GM19452 (cell line): ENCODE measurements at regions not wholly inside any gene's neighbourhood (a gene's known extent, or its start where the extent isn't known, plus 50 kb on each side); places are given as distances from the start of the nearest gene placed in this dataset.
"Not testable (repeated sequence)": the region's sequence is repeated elsewhere in the genome, so short reads cannot be mapped to it uniquely, and the experiment has no call there.

Experiments
- ATAC-seq: cut with Tn5 transposase; IDR thresholded peaks from one replicate; pipeline ENCODE4 v1.9.1; 2021; ENCODE audit not compliant: unreplicated experiment

GRCh38 chr1:119251751-119252150, 111.3 kb upstream of the WARS2 start:
- no peak for ATAC-seq

DNA sequence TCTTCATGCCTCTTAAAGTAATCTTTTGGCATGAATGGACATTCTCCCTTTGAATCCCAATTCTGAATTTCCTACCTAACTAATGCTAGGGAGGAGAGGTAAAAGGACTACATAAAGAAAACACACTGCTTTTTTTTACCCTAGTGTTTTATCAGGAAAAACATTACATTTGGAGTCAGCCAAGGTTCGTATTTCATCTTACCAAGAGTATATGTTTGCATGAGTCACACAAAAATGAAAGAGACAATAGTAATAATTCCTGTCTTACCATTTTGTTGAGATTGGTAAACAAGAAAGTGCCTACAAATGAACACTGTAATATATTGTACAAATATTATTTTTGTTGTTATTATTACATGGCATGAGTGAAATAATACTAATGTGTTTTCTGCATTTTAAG, 112.9 kb upstream of the WARS2 start:
- ATAC-seq, result no peak

GRCh38 chr1:119254067-119254720, 113.7 kb upstream of the WARS2 start:
- ATAC-seq, result no peak

GRCh38 chr1:119256089-119256488, 112.5 kb upstream of the HAO2 start:
- not testable (repeated sequence) for ATAC-seq

GRCh38 chr1:119260506-119260905, 108.1 kb upstream of the HAO2 start:
- no peak for ATAC-seq

- ATAC-seq, result peak; percentile 92
These were observed 102.2 kb upstream of the HAO2 start for GRCh38 chr1:119266386-119266785.

DNA sequence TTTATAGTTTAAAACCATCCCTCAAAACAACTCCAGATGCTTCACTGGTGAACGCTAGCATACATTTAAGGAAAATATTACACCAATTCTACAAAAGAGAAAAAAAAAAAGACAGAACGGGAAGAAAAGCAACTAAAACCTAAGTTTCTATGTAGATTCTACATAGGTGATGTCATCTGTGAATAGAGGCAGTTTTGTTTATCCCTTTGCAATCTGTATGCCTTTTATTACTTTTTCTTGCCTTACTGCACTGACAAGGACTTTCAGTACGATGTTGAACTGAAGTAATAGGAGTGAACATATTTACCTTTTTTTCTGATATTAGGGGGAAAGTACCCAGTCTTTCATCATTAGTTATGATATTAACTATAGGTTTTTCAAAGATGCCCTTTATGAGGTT, 101.7 kb upstream of the HAO2 start:
- peak; percentile 40 for ATAC-seq

GRCh38 chr1:119267288-119267687, 101.3 kb upstream of the HAO2 start:
- peak; percentile 4 for ATAC-seq

- ATAC-seq, result no peak
These were observed 99.7 kb upstream of the HAO2 start for GRCh38 chr1:119268879-119269278.

- peak; percentile 78 for ATAC-seq
These were observed 93.1 kb upstream of the HAO2 start for GRCh38 chr1:119275145-119276134.

DNA sequence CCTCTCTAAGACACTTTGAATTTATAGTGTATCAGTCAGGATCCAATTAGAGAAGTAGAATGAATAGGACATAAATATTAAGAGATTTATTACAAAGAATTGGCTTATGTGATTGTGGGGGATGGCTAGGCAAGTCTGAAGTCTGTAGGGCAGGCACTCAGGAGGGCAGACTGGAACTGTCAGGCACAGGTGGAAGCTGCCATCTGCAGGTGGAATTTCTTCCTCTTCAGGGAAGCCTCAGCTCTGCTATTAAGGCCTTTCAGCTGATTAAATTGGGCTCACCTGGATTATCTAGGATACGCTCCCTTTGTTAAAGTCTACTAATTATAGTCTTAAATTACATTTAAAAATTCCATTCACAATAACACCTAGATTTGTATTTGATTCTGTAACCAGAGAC, 92.0 kb upstream of the HAO2 start:
- ATAC-seq, result no peak

DNA sequence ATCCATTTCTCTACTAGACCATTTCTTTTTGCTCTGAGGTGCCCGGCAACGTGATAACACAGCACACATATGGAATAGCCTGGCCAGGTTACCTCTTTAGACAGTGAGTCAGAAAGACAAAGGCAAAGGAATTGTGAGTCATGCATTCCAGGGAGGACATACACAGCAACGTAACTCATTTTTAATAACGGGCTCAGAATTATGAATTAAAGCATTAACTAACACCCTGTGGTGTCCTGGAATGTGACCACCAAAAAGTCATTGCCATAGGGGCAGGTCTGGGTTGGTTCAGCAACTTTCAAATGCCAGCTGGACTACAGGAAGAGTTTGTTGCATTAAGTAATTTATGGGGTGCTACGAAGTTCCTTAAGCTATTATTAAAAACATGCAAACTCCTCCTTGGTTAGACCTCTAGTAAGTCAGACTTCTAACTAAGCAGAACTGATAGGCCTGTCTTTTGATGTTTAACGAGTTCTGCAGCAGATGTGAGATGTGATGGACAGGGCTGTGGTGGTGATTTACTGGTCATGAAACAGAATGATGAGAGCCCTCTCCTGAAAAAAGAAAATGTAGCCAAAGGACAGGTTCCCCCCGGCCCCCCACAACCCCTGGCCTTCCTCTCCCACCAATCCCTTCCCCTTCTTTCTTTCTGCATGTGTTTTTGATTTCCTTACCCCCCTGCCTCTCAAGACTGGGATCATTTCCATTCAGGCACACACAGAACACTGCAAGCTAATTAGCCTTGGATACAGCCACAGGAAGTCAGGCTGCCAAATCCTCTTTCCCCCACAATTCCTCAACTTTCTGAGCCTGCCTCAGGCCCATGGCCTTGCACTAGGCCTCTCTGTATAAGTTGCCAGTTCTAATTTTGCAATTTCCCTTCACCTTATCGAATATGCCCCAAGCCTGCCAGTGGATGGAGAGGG, 88.9 kb upstream of the HAO2 start:
- ATAC-seq, result no peak

DNA sequence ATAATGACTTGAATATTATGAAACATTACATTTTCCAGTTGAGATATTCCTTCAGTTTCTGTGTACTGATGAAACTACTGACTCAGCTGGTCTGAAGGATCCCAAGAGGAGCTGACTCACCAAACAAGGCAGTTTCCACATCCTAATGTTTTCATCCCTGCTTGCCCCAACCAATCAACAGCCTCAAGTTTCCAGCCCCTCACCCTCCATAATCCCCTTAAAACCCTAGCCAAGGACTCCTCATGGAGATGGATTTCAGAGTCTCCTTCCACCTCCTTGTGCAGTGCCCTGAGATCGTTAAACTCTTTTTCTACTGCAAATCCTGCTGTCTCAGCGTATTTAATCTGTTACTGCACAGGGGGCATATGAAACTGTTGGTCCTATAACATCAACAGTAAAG, 83.1 kb upstream of the HAO2 start:
- no peak for ATAC-seq

- ATAC-seq, result peak; percentile 80
These were observed 81.9 kb upstream of the HAO2 start for GRCh38 chr1:119286587-119287181.

DNA sequence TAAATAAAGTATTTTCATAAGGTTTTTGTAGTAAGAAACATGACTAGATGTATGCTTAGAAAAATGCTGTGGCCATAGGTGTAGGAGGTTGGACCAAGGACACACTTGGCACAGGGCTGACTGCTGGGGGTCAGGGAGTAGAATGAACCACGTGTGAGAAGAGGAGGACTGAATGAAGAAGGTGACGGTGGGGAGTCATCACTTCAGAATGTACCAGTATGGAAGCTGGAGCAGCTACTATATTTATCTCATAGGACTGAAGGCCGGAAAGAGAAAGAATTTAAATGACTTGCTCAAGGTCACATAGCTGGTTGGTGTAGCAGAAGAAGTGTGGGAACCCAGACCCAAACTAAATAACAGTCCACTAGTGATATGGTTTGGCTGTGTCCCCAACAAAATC, 79.8 kb upstream of the HAO2 start:
- ATAC-seq, result no peak

DNA sequence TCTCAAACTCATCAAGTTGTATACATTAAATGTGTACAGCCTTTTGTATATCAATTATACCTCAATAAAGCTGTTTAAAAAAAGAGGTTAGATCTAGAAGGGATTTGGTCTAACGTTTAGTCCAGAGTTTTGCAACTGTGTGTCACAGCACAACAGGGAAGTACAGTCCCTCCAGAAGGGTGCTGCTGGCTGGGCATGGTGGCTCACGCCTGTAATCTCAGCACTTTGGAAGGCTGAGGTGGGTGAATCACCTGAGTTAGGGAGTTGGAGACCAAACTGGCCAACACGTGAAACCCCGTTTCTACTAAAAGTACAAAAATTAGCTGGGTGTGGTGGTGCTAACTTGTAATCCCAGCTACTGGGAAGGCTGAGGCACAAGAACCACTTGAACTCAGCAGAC, 78.3 kb upstream of the HAO2 start:
- no peak for ATAC-seq

GRCh38 chr1:119291611-119292206, 76.9 kb upstream of the HAO2 start:
- no peak for ATAC-seq

DNA sequence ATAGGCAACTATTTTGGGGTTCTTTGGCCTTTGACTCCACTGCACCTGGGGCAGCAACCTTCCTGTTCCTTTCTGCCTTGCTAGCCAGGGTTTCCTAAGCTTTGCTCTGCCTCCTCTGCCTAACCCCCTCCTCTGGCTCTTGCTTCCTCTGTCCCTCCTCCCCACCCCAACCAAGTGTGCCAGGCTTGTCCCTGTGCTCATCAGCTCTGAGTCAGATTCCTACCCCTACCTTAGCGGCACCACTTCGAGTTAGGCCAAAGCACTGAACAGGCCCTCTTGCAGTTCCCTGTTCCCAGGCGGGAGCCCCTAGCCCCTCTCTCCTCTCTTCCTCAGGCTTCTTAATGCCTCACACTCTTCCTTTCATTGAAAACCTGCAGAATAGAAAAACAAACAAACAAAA, 74.8 kb upstream of the HAO2 start:
- ATAC-seq, result no peak

- ATAC-seq, result no peak
These were observed 74.4 kb upstream of the HAO2 start for GRCh38 chr1:119294199-119294598.

GRCh38 chr1:119294722-119295121, 73.9 kb upstream of the HAO2 start:
- no peak for ATAC-seq
